ENCODE measurements at regions not wholly inside any gene's neighbourhood (a gene's known extent, or its start where the extent isn't known, plus 50 kb on each side); places are given as distances from the start of the nearest gene placed in this dataset.

DNA sequence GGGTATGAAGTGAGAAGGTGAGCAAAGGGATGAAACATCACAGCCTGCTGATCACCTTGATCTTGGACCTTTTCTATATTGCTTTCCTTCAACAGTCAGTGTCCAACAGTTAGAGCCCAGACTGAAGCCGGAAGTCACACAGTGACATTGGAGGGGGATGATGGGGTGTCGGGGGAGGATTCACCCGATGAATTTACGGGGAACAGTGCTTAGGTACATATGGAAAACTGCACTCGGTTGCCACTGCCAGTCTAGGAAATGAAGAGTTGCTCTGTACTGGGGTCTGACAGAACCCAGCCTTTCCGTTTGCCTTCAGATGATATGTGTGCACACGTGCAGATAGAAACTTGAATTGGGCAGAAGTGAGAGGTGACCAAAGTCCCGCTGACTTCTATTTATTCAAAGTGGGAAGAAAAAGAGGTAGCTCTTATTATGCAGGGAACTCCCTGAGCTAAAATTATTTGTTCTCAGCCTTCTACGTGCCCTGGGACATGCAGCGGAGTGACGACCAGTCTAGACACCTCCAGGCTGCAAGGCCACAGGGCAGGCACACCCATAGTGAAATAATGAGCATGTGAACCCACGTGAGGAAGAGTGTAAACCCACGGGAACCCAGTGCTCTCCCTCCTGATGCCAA, 107.2 kb upstream of the INHBA start:
- no peak for TF ChIP-seq CTCF (optimal IDR thresholded peaks at IDR 0.05 in 1 of 3, IDR thresholded peaks at IDR 0.05 in 1 of 3, conservative IDR thresholded peaks at IDR 0.05 in 1 of 3; ENCODE audit: extremely low read depth in 1 of 3, insufficient read depth in 2 of 3, low read length in 3 of 3)
- no peak for TF ChIP-seq EZH2 (IDR thresholded peaks at IDR 0.05; ENCODE audit: low read length)

Data from keratinocyte (primary cell).